ENCODE measurements at regions not wholly inside any gene's neighbourhood (a gene's known extent, or its start where the extent isn't known, plus 50 kb on each side); places are given as distances from the start of the nearest gene placed in this dataset.

- POLR2A ChIA-PET: no interaction called here
- intact Hi-C loops (cut with DNase I, micrococcal nuclease): no loop called here
These were observed 213.3 kb downstream of the PCSK1 start for GRCh38 chr5:96219580-96220281.

GRCh38 chr5:96218653-96219052 is 214.4 kb downstream of the PCSK1 start:
- no peaks in the 10 kb centered on the region for H3K4me1 ChIP-seq (ENCODE audit: insufficient read depth, low read length)
- no peaks in the 10 kb centered on the region for H3K9me3 ChIP-seq (ENCODE audit: control insufficient read depth in 1 of 2, insufficient read depth in 1 of 2, low read length in 2 of 2)
- H3K27me3 ChIP-seq (ENCODE audit: control insufficient read depth in 1 of 2, insufficient read depth in 2 of 2, low read length in 2 of 2): no peaks in the 10 kb centered on the region
- ATAC-seq (ENCODE audit: poor library complexity) (no peak), DNase-seq (no peak)
- no peak overlapping the region for H3K4me3 Mint-ChIP-seq
- no peak overlapping the region for H3K4me3 ChIP-seq (ENCODE audit: low read length)
- POLR2A ChIA-PET: no interaction called here
- H3K27me3 Mint-ChIP-seq: peaks cover 18% of the 10 kb centered on the region
- no peak overlapping the region for H3K27ac Mint-ChIP-seq
- no peak for TF ChIP-seq CTCF (IDR thresholded peaks at IDR 0.05)
- no peaks in the 10 kb centered on the region for H3K4me1 Mint-ChIP-seq (ENCODE audit: low read depth)
- no peaks in the 10 kb centered on the region for H3K36me3 Mint-ChIP-seq (ENCODE audit: low read depth)
- CTCF ChIA-PET: interaction anchor here (1.5 kb wide), 1 partner anchor 10 kb away, joined by 3 read pairs; no protein-coding TSS in a partner anchor
- intact Hi-C loops (cut with DNase I, micrococcal nuclease): no loop called here
- no peak overlapping the region for H3K27ac ChIP-seq (ENCODE audit: low read depth in 1 of 2, low read length in 2 of 2)
- no peaks in the 10 kb centered on the region for H3K9me3 Mint-ChIP-seq
- no peaks in the 10 kb centered on the region for H3K36me3 ChIP-seq (ENCODE audit: insufficient read depth, low read length)

More at GRCh38 chr5:96219580-96220281, 213.3 kb downstream of the PCSK1 start:
- H3K4me3 Mint-ChIP-seq: no peak overlapping the region
- Histone ChIP-seq H3K4me1 (ENCODE audit: insufficient read depth, low read length) (no peaks in the 10 kb centered on the region), H3K27ac (ENCODE audit: low read depth in 1 of 2, low read length in 2 of 2) (no peak overlapping the region), H3K9me3 (ENCODE audit: control insufficient read depth in 1 of 2, insufficient read depth in 1 of 2, low read length in 2 of 2) (no peaks in the 10 kb centered on the region), H3K4me3 (ENCODE audit: low read length) (no peak overlapping the region), H3K27me3 (ENCODE audit: control insufficient read depth in 1 of 2, insufficient read depth in 2 of 2, low read length in 2 of 2) (no peaks in the 10 kb centered on the region), H3K36me3 (ENCODE audit: insufficient read depth, low read length) (no peaks in the 10 kb centered on the region)
- DNase-seq (no peak), ATAC-seq (ENCODE audit: poor library complexity) (no peak)
- no peaks in the 10 kb centered on the region for H3K36me3 Mint-ChIP-seq (ENCODE audit: low read depth)
- no peaks in the 10 kb centered on the region for H3K9me3 Mint-ChIP-seq
- no peak for TF ChIP-seq CTCF (IDR thresholded peaks at IDR 0.05)
- peaks cover 12% of the 10 kb centered on the region for H3K27me3 Mint-ChIP-seq
- CTCF ChIA-PET: interaction anchor here (1.5 kb wide), 1 partner anchor 12 kb away, joined by 3 read pairs; no protein-coding TSS in a partner anchor
- no peaks in the 10 kb centered on the region for H3K4me1 Mint-ChIP-seq (ENCODE audit: low read depth)
- H3K27ac Mint-ChIP-seq: no peak overlapping the region

DNA sequence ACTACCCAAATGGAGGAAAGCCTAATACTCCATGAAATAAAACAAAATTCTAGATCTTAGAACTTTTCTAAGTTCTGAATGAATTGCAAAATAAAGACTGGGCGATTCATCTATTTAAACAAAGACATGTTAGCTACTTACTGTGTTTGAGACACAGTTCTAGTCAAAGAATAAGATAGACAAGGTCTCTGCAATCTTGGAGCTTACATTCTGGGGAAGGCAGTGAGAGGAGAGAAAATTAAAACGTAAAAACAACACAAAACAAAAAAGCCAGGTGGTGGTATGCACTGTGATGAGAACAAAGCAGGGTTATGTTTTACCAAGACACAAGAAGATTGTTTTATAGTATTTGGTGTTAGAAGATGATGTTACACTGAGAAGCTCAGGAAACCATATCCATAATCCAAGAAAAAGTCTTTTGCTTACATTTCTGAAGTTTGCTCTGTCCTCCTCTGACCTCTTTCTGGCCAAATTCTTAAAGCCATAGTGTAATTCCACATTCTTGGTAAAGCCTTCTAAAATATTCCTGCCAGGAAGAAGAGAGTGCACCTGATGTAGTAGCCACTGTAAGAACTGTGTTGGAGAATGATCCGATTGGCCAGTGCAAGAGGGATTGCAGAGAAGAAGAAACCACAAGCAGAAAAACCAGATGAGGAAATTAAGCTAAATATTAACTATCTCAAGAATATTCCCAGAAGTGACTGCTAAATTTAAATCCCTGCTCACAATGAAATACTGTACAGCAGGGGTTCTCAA is 218.4 kb downstream of the PCSK1 start:
- H3K27ac ChIP-seq (ENCODE audit: low read depth in 1 of 2, low read length in 2 of 2): no peak overlapping the region
- CTCF ChIA-PET: no interaction called here
- Mint-ChIP-seq H3K4me3 (no peak overlapping the region), H3K9me3 (peaks cover 8% of the 10 kb centered on the region), H3K27ac (no peak overlapping the region), H3K27me3 (peaks cover 24% of the 10 kb centered on the region), H3K4me1 (ENCODE audit: low read depth) (no peaks in the 10 kb centered on the region), H3K36me3 (ENCODE audit: low read depth) (no peaks in the 10 kb centered on the region)
- no peaks in the 10 kb centered on the region for H3K36me3 ChIP-seq (ENCODE audit: insufficient read depth, low read length)
- no peak for TF ChIP-seq CTCF (IDR thresholded peaks at IDR 0.05)
- H3K27me3 ChIP-seq (ENCODE audit: control insufficient read depth in 1 of 2, insufficient read depth in 2 of 2, low read length in 2 of 2): peaks cover 0 to 4% of the 10 kb centered on the region in 2 experiments
- no peak for ATAC-seq (ENCODE audit: poor library complexity)
- intact Hi-C loops (cut with DNase I, micrococcal nuclease): no loop called here
- H3K4me1 ChIP-seq (ENCODE audit: insufficient read depth, low read length): no peaks in the 10 kb centered on the region
- no peak overlapping the region for H3K4me3 ChIP-seq (ENCODE audit: low read length)
- DNase-seq: no peak
- no peaks in the 10 kb centered on the region for H3K9me3 ChIP-seq (ENCODE audit: control insufficient read depth in 1 of 2, insufficient read depth in 1 of 2, low read length in 2 of 2)
- POLR2A ChIA-PET: no interaction called here

Data from CD4-positive, alpha-beta T cell (primary cell).